ENCODE measurements at regions not wholly inside any gene's neighbourhood (a gene's known extent, or its start where the extent isn't known, plus 50 kb on each side); places are given as distances from the start of the nearest gene placed in this dataset.
"Not testable (repeated sequence)": the region's sequence is repeated elsewhere in the genome, so short reads cannot be mapped to it uniquely, and the experiment has no call there.

GRCh38 chr2:184993746-184994145 is 395.4 kb downstream of the ZNF804A start:
- Histone ChIP-seq H3K4me3 (ENCODE audit: extremely low read depth, insufficient read depth, low read length, poor library complexity, severe bottlenecking) (no peak overlapping the region), H3K9me3 (ENCODE audit: control insufficient read depth, low read length) (no peaks in the 10 kb centered on the region), H3K4me1 (ENCODE audit: control insufficient read depth, insufficient read depth, low read length, poor library complexity, severe bottlenecking) (no peaks in the 10 kb centered on the region), H3K36me3 (ENCODE audit: control insufficient read depth, insufficient read depth, low read length) (no peaks in the 10 kb centered on the region), H3K27ac (ENCODE audit: low read depth, low read length, severe bottlenecking) (no peak overlapping the region)
- WGBS, 2 experiments (ENCODE audit: insufficient coverage in 2 of 2), result 67% methylated on average over 1 of the region's 2 CpGs; no CpG with 5 or more reads in 1 of the 2 experiments

DNA sequence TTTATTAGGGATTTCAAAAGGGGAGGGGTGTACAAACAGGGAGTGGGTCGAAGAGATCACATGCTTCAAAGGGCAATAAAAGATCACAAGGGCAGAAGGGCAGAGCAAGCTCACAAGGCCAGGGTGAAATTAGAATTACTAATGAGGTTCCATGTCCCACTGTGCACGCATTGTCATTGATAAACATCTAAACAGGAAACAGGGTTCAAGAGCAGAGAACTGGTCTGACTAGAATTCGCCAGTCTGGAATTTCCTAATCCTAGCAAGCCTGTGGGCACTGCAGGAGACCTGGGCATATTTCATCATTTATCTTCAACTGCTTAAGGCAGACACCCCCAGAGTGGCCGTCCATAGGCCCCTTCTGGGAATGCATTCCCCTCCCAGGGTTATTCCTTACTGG is 408.2 kb downstream of the ZNF804A start:
- H3K4me3 ChIP-seq (ENCODE audit: extremely low read depth, insufficient read depth, low read length, poor library complexity, severe bottlenecking), result no peak overlapping the region
- no peaks in the 10 kb centered on the region for H3K36me3 ChIP-seq (ENCODE audit: control insufficient read depth, insufficient read depth, low read length)
- H3K4me1 ChIP-seq (ENCODE audit: control insufficient read depth, insufficient read depth, low read length, poor library complexity, severe bottlenecking), result no peaks in the 10 kb centered on the region
- H3K27ac ChIP-seq (ENCODE audit: low read depth, low read length, severe bottlenecking), result no peak overlapping the region
- peaks cover 3% of the 10 kb centered on the region for H3K9me3 ChIP-seq (ENCODE audit: control insufficient read depth, low read length)
- WGBS, 2 experiments (ENCODE audit: insufficient coverage in 2 of 2), result 77 to 79% methylated on average over 3 to 4 of the region's 4 CpGs

GRCh38 chr2:185012643-185013042 is 414.3 kb downstream of the ZNF804A start:
- Histone ChIP-seq H3K4me1 (ENCODE audit: control insufficient read depth, insufficient read depth, low read length, poor library complexity, severe bottlenecking) (no peaks in the 10 kb centered on the region), H3K4me3 (ENCODE audit: extremely low read depth, insufficient read depth, low read length, poor library complexity, severe bottlenecking) (no peak overlapping the region), H3K27ac (ENCODE audit: low read depth, low read length, severe bottlenecking) (no peak overlapping the region), H3K9me3 (ENCODE audit: control insufficient read depth, low read length) (peaks cover 15% of the 10 kb centered on the region), H3K36me3 (ENCODE audit: control insufficient read depth, insufficient read depth, low read length) (no peaks in the 10 kb centered on the region)
- WGBS, 2 experiments (ENCODE audit: insufficient coverage in 2 of 2), result 80% methylated on average over 1 of the region's 3 CpGs; no CpG with 5 or more reads in 1 of the 2 experiments

DNA sequence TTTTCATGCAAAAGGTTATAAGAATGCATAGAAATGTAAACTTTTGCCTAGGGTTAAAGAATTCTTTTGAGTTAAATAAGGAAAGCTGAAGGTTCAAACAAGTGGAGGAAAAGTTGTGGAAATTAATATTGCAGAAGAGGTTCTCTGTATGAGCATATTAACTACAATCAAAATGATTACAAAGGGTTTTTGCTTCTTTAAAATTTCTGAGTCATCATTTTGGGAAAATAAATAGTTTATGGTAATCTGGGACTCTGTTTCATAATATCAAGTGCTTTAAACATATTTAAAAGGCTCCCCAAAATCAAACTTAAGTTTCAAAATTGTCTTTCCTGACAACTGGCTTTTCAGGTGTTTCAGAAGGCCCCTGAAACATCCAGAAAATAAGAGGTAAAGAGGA is 415.7 kb downstream of the ZNF804A start:
- Histone ChIP-seq H3K4me1 (ENCODE audit: control insufficient read depth, insufficient read depth, low read length, poor library complexity, severe bottlenecking) (no peaks in the 10 kb centered on the region), H3K9me3 (ENCODE audit: control insufficient read depth, low read length) (peaks cover 15% of the 10 kb centered on the region), H3K36me3 (ENCODE audit: control insufficient read depth, insufficient read depth, low read length) (no peaks in the 10 kb centered on the region), H3K4me3 (ENCODE audit: extremely low read depth, insufficient read depth, low read length, poor library complexity, severe bottlenecking) (no peak overlapping the region), H3K27ac (ENCODE audit: low read depth, low read length, severe bottlenecking) (no peak overlapping the region)

GRCh38 chr2:185025891-185026290 is 427.6 kb downstream of the ZNF804A start:
- not testable (repeated sequence) for H3K9me3 ChIP-seq (ENCODE audit: control insufficient read depth, low read length)
- 93% methylated on average over 2 to 3 of the region's 3 CpGs for WGBS, 2 experiments (ENCODE audit: insufficient coverage in 2 of 2)

GRCh38 chr2:185035906-185036305 is 437.6 kb downstream of the ZNF804A start:
- Histone ChIP-seq H3K27ac (ENCODE audit: low read depth, low read length, severe bottlenecking) (no peak overlapping the region), H3K4me3 (ENCODE audit: extremely low read depth, insufficient read depth, low read length, poor library complexity, severe bottlenecking) (no peak overlapping the region), H3K9me3 (ENCODE audit: control insufficient read depth, low read length) (no peaks in the 10 kb centered on the region), H3K36me3 (ENCODE audit: control insufficient read depth, insufficient read depth, low read length) (no peaks in the 10 kb centered on the region), H3K4me1 (ENCODE audit: control insufficient read depth, insufficient read depth, low read length, poor library complexity, severe bottlenecking) (no peaks in the 10 kb centered on the region)
- WGBS, 2 experiments (ENCODE audit: insufficient coverage in 2 of 2), result 100% methylated on average over 1 of the region's 4 CpGs; no CpG with 5 or more reads in 1 of the 2 experiments

More at GRCh38 chr2:185025891-185026290, 427.6 kb downstream of the ZNF804A start:
- not testable (repeated sequence) for H3K4me3 ChIP-seq (ENCODE audit: extremely low read depth, insufficient read depth, low read length, poor library complexity, severe bottlenecking); H3K36me3 ChIP-seq (ENCODE audit: control insufficient read depth, insufficient read depth, low read length); H3K4me1 ChIP-seq (ENCODE audit: control insufficient read depth, insufficient read depth, low read length, poor library complexity, severe bottlenecking); H3K27ac ChIP-seq (ENCODE audit: low read depth, low read length, severe bottlenecking)

GRCh38 chr2:185044323-185044874 is 446.1 kb downstream of the ZNF804A start:
- H3K36me3 ChIP-seq (ENCODE audit: control insufficient read depth, insufficient read depth, low read length), result no peaks in the 10 kb centered on the region
- no peaks in the 10 kb centered on the region for H3K4me1 ChIP-seq (ENCODE audit: control insufficient read depth, insufficient read depth, low read length, poor library complexity, severe bottlenecking)
- H3K9me3 ChIP-seq (ENCODE audit: control insufficient read depth, low read length), result no peaks in the 10 kb centered on the region
- 83 to 97% methylated on average over 5 to 6 of the region's 7 CpGs for WGBS, 2 experiments (ENCODE audit: insufficient coverage in 2 of 2)
- no peak overlapping the region for H3K27ac ChIP-seq (ENCODE audit: low read depth, low read length, severe bottlenecking)
- H3K4me3 ChIP-seq (ENCODE audit: extremely low read depth, insufficient read depth, low read length, poor library complexity, severe bottlenecking), result no peak overlapping the region

GRCh38 chr2:185050804-185051203 is 452.5 kb downstream of the ZNF804A start:
- 100% methylated on average over 1 of the region's 2 CpGs; no CpG with 5 or more reads in 1 of the 2 experiments for WGBS, 2 experiments (ENCODE audit: insufficient coverage in 2 of 2)
- H3K36me3 ChIP-seq (ENCODE audit: control insufficient read depth, insufficient read depth, low read length), result no peaks in the 10 kb centered on the region
- H3K27ac ChIP-seq (ENCODE audit: low read depth, low read length, severe bottlenecking), result no peak overlapping the region
- no peak overlapping the region for H3K4me3 ChIP-seq (ENCODE audit: extremely low read depth, insufficient read depth, low read length, poor library complexity, severe bottlenecking)
- no peaks in the 10 kb centered on the region for H3K9me3 ChIP-seq (ENCODE audit: control insufficient read depth, low read length)
- H3K4me1 ChIP-seq (ENCODE audit: control insufficient read depth, insufficient read depth, low read length, poor library complexity, severe bottlenecking), result no peaks in the 10 kb centered on the region

DNA sequence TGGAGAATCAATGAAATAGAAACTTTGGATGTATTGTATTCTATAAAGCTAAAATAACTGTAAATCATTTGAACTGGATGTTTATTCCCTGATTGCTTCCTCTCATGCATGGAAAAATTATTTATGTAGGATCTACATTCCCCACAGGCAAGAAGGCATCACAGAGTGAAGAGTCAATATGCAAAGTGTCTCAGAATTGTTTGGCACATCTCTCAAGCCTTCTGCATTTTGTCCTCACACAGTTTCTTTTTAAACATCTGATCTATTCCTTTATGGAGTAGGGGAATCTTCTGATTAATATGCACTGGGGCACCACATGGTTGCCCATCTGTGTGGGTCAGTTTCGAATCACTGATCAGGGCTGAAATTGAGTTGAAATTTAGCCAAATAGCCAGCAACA is 465.4 kb downstream of the ZNF804A start:
- WGBS, 2 experiments (ENCODE audit: insufficient coverage in 2 of 2), result 100% methylated on average over 1 of the region's 1 CpG; no CpG with 5 or more reads in 1 of the 2 experiments
- H3K27ac ChIP-seq (ENCODE audit: low read depth, low read length, severe bottlenecking), result no peak overlapping the region
- no peaks in the 10 kb centered on the region for H3K4me1 ChIP-seq (ENCODE audit: control insufficient read depth, insufficient read depth, low read length, poor library complexity, severe bottlenecking)
- H3K36me3 ChIP-seq (ENCODE audit: control insufficient read depth, insufficient read depth, low read length), result no peaks in the 10 kb centered on the region
- H3K4me3 ChIP-seq (ENCODE audit: extremely low read depth, insufficient read depth, low read length, poor library complexity, severe bottlenecking), result no peak overlapping the region
- no peaks in the 10 kb centered on the region for H3K9me3 ChIP-seq (ENCODE audit: control insufficient read depth, low read length)

DNA sequence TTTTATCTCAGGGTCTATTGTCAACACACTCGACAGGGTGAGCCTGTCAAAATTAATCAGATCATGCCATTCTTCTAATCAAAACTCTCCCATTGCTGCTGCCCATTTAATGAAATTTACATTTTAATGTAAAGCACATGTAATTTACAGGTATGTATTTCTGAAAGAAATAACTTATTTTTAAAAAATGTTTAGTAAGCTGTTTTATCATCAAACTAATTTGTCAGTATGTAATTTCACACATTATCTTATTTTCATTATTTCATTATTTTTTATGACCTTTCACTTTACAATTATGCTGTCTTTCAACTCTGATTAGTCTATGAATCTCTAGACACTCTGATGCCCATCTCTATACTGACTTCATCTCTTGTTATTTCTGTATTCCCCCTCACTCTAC is 467.8 kb downstream of the ZNF804A start:
- Histone ChIP-seq H3K9me3 (ENCODE audit: control insufficient read depth, low read length) (no peaks in the 10 kb centered on the region), H3K36me3 (ENCODE audit: control insufficient read depth, insufficient read depth, low read length) (no peaks in the 10 kb centered on the region), H3K27ac (ENCODE audit: low read depth, low read length, severe bottlenecking) (no peak overlapping the region), H3K4me3 (ENCODE audit: extremely low read depth, insufficient read depth, low read length, poor library complexity, severe bottlenecking) (no peak overlapping the region), H3K4me1 (ENCODE audit: control insufficient read depth, insufficient read depth, low read length, poor library complexity, severe bottlenecking) (no peaks in the 10 kb centered on the region)
- no CpG with 5 or more reads among the region's 1 CpG for WGBS, 2 experiments (ENCODE audit: insufficient coverage in 2 of 2)

GRCh38 chr2:185069107-185069506 is 470.8 kb downstream of the ZNF804A start:
- no CpG with 5 or more reads among the region's 2 CpGs for WGBS, 2 experiments (ENCODE audit: insufficient coverage in 2 of 2)
- H3K27ac ChIP-seq (ENCODE audit: low read depth, low read length, severe bottlenecking), result no peak overlapping the region
- no peak overlapping the region for H3K4me3 ChIP-seq (ENCODE audit: extremely low read depth, insufficient read depth, low read length, poor library complexity, severe bottlenecking)
- no peaks in the 10 kb centered on the region for H3K36me3 ChIP-seq (ENCODE audit: control insufficient read depth, insufficient read depth, low read length)
- no peaks in the 10 kb centered on the region for H3K9me3 ChIP-seq (ENCODE audit: control insufficient read depth, low read length)
- H3K4me1 ChIP-seq (ENCODE audit: control insufficient read depth, insufficient read depth, low read length, poor library complexity, severe bottlenecking), result no peaks in the 10 kb centered on the region

All from mesodermal cell (in vitro differentiated cells).